Thyroid gland (tissue), 4 donors: ENCODE measurements at regions not wholly inside any gene's neighbourhood (a gene's known extent, or its start where the extent isn't known, plus 50 kb on each side); places are given as distances from the start of the nearest gene placed in this dataset.

ENCODE experiments used
- DNase-seq, 2 donors: peaks; one replicate each; pipeline ENCODE4 v3.0.0-alpha.2; 2019
- H3K27ac ChIP-seq, 3 donors: fragments of 200-600 bp; sonication (generic); 1 replicate in 2 of 3; 2 replicates in 1 of 3; pipeline ENCODE4 v1.5.1; 2016 to 2019; ENCODE audit warnings: mild to moderate bottlenecking in 1 of 3, moderate library complexity in 1 of 3
- H3K27me3 ChIP-seq: fragments of 200-600 bp; sonication (generic); one replicate; pipeline ENCODE4 v1.5.1; 2019
- H3K36me3 ChIP-seq, 2 donors: fragments of 200-600 bp; sonication (generic); one replicate each; pipeline ENCODE4 v1.5.1; 2016 to 2019
- H3K4me1 ChIP-seq, 2 donors: fragments of 200-600 bp; sonication (generic); one replicate each; pipeline ENCODE4 v1.5.1; 2017 to 2019
- H3K4me3 ChIP-seq, 3 donors: fragments of 200-600 bp; sonication (generic); replicated peaks in 1 of 3; 1 replicate in 2 of 3; 2 replicates in 1 of 3; pipeline ENCODE4 v1.5.1; 2016; ENCODE audit warnings: mild to moderate bottlenecking in 1 of 3
- H3K9me3 ChIP-seq: fragments of 200-600 bp; sonication (generic); one replicate; pipeline ENCODE4 v1.5.1; 2017
- POLR2A ChIP-seq, 2 donors: fragments of 450-650 bp; IDR thresholded peaks; one replicate each; pipeline ENCODE4 v1.6.1; 2017; ENCODE audit warnings: antibody characterized with exemption in 2 of 2, mild to moderate bottlenecking in 2 of 2, moderate library complexity in 1 of 2
- WGBS, 2 donors: methylation state at CpG; one replicate each; pipeline ENCODE4 v1.1.5; 2017; 5-methylcytosine and 5-hydroxymethylcytosine counted together
- intact Hi-C: fragments of 100-400 bp; cut with DNase I; formaldehyde crosslinking; loops from one replicate; pipeline ENCODE4 v1.15.1; 2023
- TF ChIP-seq, protein P1 (sequence below), 6 experiments: fragments of 200-600 bp in 3 of 6; fragments of 450-650 bp in 3 of 6; sonication (generic) in 3 of 6; IDR thresholded peaks; one replicate each; pipeline ENCODE4 v1.5.1; 2016 to 2019; ENCODE audit warnings: antibody characterized with exemption in 6 of 6, mild to moderate bottlenecking in 2 of 6, inconsistent platforms in 1 of 6, moderate library complexity in 1 of 6

DNA sequence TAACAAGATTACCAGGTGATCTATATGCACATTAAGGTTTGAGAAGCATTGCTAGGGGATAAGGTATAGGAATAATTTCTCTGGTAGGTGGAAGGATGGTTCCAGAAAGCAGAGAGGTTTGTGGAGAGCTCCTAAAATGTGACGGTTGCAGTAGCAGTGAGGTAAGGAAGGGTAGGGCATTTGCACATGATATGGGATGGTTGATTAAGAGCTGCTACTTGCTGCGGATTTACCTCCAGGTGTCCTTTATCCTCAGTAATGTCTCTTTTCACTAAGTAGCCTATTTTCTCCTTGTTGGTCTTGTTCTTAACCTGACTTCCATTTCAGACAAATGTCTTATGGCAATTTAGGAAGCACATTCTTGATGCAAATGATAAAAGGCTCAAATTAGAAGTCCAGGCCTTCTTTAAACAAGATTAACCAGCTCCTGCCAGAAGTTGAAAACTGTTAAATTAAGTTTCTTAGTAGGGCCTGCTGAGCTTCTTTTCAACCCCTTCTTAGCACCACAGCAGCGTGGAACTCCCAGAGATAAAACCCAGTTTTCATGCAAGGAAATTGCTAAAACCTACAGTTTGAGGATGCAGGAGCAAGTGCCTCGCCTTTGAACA is 231.1 kb upstream of the GADL1 start:
- H3K27me3 ChIP-seq: no peaks in the 10 kb centered on the region

DNA sequence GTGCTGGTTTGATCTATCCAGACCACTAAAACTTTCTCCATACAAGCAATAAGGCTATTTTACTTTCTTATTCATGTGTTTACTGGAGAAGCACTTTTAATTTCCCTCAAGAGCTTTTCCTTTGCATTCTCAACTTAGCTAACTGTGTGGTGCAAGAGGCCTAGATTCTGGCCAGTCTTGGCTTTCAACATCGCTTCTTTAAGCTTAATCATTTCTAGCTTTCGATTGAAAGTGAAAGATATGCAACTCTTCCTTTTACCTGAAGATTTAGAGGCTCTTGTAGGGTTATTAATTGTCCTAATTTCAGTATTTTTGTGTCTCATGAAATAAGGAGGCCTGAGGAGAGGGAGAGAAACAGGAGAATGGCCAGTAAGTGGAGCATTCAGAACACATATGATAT is 234.8 kb upstream of the GADL1 start:
- 92 to 94% methylated on average over 2 of the region's 2 CpGs for WGBS, 2 donors
- H3K4me1 ChIP-seq: no peaks in the 10 kb centered on the region
- no peak for TF ChIP-seq POLR2A (IDR thresholded peaks at IDR 0.05)
- TF ChIP-seq, protein P1, sequence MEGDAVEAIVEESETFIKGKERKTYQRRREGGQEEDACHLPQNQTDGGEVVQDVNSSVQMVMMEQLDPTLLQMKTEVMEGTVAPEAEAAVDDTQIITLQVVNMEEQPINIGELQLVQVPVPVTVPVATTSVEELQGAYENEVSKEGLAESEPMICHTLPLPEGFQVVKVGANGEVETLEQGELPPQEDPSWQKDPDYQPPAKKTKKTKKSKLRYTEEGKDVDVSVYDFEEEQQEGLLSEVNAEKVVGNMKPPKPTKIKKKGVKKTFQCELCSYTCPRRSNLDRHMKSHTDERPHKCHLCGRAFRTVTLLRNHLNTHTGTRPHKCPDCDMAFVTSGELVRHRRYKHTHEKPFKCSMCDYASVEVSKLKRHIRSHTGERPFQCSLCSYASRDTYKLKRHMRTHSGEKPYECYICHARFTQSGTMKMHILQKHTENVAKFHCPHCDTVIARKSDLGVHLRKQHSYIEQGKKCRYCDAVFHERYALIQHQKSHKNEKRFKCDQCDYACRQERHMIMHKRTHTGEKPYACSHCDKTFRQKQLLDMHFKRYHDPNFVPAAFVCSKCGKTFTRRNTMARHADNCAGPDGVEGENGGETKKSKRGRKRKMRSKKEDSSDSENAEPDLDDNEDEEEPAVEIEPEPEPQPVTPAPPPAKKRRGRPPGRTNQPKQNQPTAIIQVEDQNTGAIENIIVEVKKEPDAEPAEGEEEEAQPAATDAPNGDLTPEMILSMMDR (IDR thresholded peaks at IDR 0.05): no peak
- no peaks in the 10 kb centered on the region for H3K9me3 ChIP-seq
- no peak overlapping the region for H3K4me3 ChIP-seq
- no peak overlapping the region for H3K27ac ChIP-seq
- H3K36me3 ChIP-seq: no peaks in the 10 kb centered on the region
- intact Hi-C loops: no loop called here
- H3K27me3 ChIP-seq: no peaks in the 10 kb centered on the region
- DNase-seq: no peak

More for the DNA sequence above, 231.1 kb upstream of the GADL1 start:
- H3K4me1 ChIP-seq: no peaks in the 10 kb centered on the region
- TF ChIP-seq, protein P1 (IDR thresholded peaks at IDR 0.05): no peak
- TF ChIP-seq POLR2A (IDR thresholded peaks at IDR 0.05): no peak
- 94 to 96% methylated on average over 4 of the region's 4 CpGs for WGBS, 2 donors
- no peak overlapping the region for H3K27ac ChIP-seq
- DNase-seq: no peak
- no peaks in the 10 kb centered on the region for H3K36me3 ChIP-seq
- H3K4me3 ChIP-seq: no peak overlapping the region
- intact Hi-C loops: no loop called here
- H3K9me3 ChIP-seq: no peaks in the 10 kb centered on the region

DNA sequence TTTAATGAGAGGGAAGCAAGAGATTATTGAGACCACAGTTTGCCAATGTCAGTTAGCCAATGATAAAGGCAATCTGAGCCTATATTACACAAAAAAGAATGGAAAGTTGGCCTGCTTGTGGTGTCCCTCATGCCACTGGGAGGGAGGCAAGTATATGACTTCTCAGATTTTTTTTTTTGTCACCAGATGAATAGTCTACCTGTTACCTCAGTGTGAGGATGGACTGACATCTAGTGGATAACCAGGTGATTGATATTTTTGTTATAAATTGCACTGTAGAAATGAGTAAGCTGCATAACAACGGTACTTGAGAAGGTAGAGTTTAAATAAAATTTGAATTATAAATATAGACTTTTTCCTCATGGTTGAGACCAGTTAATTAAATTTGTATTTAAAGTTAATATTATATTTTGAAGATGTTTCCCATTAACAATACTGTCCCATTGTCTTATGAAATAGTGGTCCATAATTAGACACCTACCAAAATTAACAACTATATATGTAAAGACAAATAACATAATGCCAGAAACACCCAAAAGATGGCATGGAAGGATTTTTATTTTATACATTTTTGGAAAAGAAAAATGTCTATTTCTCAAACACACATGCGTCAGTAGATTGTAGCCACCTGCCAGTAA is 237.8 kb upstream of the GADL1 start:
- intact Hi-C loops: loop anchor here (5.0 kb wide), 1 partner anchor 365 kb away; no protein-coding TSS in a partner anchor
- Histone ChIP-seq H3K4me3 (no peak overlapping the region), H3K36me3 (no peaks in the 10 kb centered on the region), H3K4me1 (no peaks in the 10 kb centered on the region), H3K27me3 (no peaks in the 10 kb centered on the region), H3K27ac (no peak overlapping the region), H3K9me3 (no peaks in the 10 kb centered on the region)
- DNase-seq: no peak
- TF ChIP-seq, protein P1 (IDR thresholded peaks at IDR 0.05): peak in 5 of 6 experiments; percentile 37 to 89 (median 67)
- TF ChIP-seq POLR2A (IDR thresholded peaks at IDR 0.05): no peak
- WGBS, 2 donors: 71 to 74% methylated on average over 2 of the region's 2 CpGs

DNA sequence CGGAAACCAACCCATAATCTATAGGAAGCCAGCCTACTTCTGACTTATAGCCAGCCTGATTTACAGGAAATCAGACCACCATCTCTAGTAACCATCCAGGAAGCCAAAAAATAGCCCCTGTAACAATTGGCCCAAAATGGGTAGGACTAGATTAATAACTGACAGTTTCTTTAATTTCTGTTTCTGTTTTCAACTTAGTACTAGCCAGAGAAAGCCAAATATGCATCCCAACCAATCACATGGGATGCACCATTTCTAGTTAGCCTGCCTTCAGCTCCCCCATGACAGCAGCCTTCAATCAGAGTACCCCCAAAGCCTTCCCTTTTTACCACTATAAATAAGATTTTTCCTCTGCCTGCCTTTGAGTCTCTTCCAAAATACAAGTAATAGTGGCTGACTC is 239.1 kb upstream of the GADL1 start:
- Histone ChIP-seq H3K4me1 (no peaks in the 10 kb centered on the region), H3K27me3 (no peaks in the 10 kb centered on the region), H3K36me3 (no peaks in the 10 kb centered on the region), H3K27ac (no peak overlapping the region), H3K4me3 (no peak overlapping the region), H3K9me3 (no peaks in the 10 kb centered on the region)
- no peak for DNase-seq
- TF ChIP-seq, protein P1 (IDR thresholded peaks at IDR 0.05): no peak
- no peak for TF ChIP-seq POLR2A (IDR thresholded peaks at IDR 0.05)
- WGBS, 2 donors: 95 to 97% methylated on average over 1 of the region's 1 CpG
- intact Hi-C loops: loop anchor here (5.0 kb wide), 1 partner anchor 366 kb away; no protein-coding TSS in a partner anchor

DNA sequence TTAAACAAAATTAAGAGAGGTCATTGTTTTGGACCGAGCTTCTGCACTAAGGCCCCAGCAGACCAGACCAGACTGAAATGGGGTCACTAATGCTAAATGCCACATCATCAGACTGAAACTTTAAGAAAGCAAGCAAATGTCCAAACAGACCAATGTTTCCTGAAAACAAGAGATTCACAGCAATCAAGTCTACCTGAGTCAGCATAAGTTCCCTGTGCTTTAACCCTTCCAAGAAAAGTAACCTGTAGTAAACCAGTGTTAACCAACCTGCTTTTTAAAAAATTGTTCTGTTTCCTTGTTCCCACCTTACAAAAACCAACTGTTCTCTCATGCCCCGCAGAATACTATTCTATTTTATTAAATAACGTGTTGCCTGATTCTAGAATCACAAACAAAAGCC is 241.1 kb upstream of the GADL1 start:
- WGBS, 2 donors: 94% methylated on average over 3 of the region's 3 CpGs
- no peaks in the 10 kb centered on the region for H3K27me3 ChIP-seq
- intact Hi-C loops: no loop called here
- DNase-seq: no peak
- H3K36me3 ChIP-seq: no peaks in the 10 kb centered on the region
- H3K4me1 ChIP-seq: no peaks in the 10 kb centered on the region
- H3K4me3 ChIP-seq: no peak overlapping the region
- H3K9me3 ChIP-seq: no peaks in the 10 kb centered on the region
- TF ChIP-seq POLR2A (IDR thresholded peaks at IDR 0.05): no peak
- TF ChIP-seq, protein P1 (IDR thresholded peaks at IDR 0.05): no peak
- H3K27ac ChIP-seq: no peak overlapping the region
